ENCODE measurements at regions not wholly inside any gene's neighbourhood (a gene's known extent, or its start where the extent isn't known, plus 50 kb on each side); places are given as distances from the start of the nearest gene placed in this dataset.

GRCh38 chr7:121798896-121799295 is 74.1 kb upstream of the PTPRZ1 start:
- POLR2A ChIA-PET: no interaction called here
- DNase-seq (ENCODE audit: low read depth in 1 of 2, low spot score in 1 of 2) (no peak), ATAC-seq (no peak), FAIRE-seq (no peak)
- WGBS (ENCODE audit: missing lambda C conversion rate): 91% methylated on average over 1 of the region's 1 CpG
- TF ChIP-seq ESRRA (IDR thresholded peaks at IDR 0.05; ENCODE audit: borderline replicate concordance, low read length) (no peak), HMGXB4 (CRISPR knock-in tag; IDR thresholded peaks at IDR 0.05; ENCODE audit: borderline replicate concordance) (no peak), EHMT2 (IDR thresholded peaks at IDR 0.05; ENCODE audit: low read depth) (no peak), ZNF302 (CRISPR knock-in tag; IDR thresholded peaks at IDR 0.05) (no peak), TP53 (CRISPR knock-in tag; IDR thresholded peaks at IDR 0.05) (no peak), EHF (CRISPR knock-in tag; IDR thresholded peaks at IDR 0.05) (no peak), ELK1 (IDR thresholded peaks at IDR 0.05; ENCODE audit: low read depth, low read length) (no peak), USF2 (IDR thresholded peaks at IDR 0.05) (no peak), MAFK (IDR thresholded peaks at IDR 0.05; ENCODE audit: partially characterized antibody) (no peak), CHD4 (IDR thresholded peaks at IDR 0.05; ENCODE audit: borderline replicate concordance) (no peak), ZC3H11A (IDR thresholded peaks at IDR 0.05) (no peak)
- CTCF ChIA-PET: interaction anchor here (0.6 kb wide), 1 partner anchor 680 kb away, joined by 3 read pairs; no protein-coding TSS in a partner anchor
- no peak overlapping the region for H3K4me3 ChIP-seq
- H3K4me2 ChIP-seq: no peak overlapping the region
- no peaks in the 10 kb centered on the region for H3K9me3 ChIP-seq
- no peak overlapping the region for H3K27ac ChIP-seq
- H3K4me1 ChIP-seq: no peaks in the 10 kb centered on the region

GRCh38 chr7:121798453-121798840 is 74.5 kb upstream of the PTPRZ1 start:
- H3K9me3 ChIP-seq: no peaks in the 10 kb centered on the region
- ChIA-PET CTCF (no interaction called here), POLR2A (no interaction called here)
- FAIRE-seq: no peak
- H3K4me3 ChIP-seq: no peak overlapping the region
- H3K4me1 ChIP-seq: no peaks in the 10 kb centered on the region
- no peak for ATAC-seq
- TF ChIP-seq E2F6 (IDR thresholded peaks at IDR 0.05; ENCODE audit: borderline replicate concordance, low read depth): no peak
- TF ChIP-seq JUN (IDR thresholded peaks at IDR 0.05): no peak
- TF ChIP-seq BHLHE40 (IDR thresholded peaks at IDR 0.05; ENCODE audit: low read depth, low read length): no peak
- no peak for TF ChIP-seq CEBPB (IDR thresholded peaks at IDR 0.05)
- no peak for TF ChIP-seq EHMT2 (IDR thresholded peaks at IDR 0.05; ENCODE audit: low read depth)
- no peak for TF ChIP-seq MAX (IDR thresholded peaks at IDR 0.05)
- no peak for TF ChIP-seq MYC (IDR thresholded peaks at IDR 0.05; ENCODE audit: borderline replicate concordance, low read length)
- no peak for TF ChIP-seq FOSL2 (IDR thresholded peaks at IDR 0.05)
- TF ChIP-seq FOSL2 (CRISPR knock-in tag; IDR thresholded peaks at IDR 0.05): no peak
- no peak for TF ChIP-seq EHF (CRISPR knock-in tag; IDR thresholded peaks at IDR 0.05)
- TF ChIP-seq MAZ (IDR thresholded peaks at IDR 0.05; ENCODE audit: borderline replicate concordance, low read depth, low read length): no peak
- no peak for TF ChIP-seq CHD4 (IDR thresholded peaks at IDR 0.05; ENCODE audit: borderline replicate concordance)
- TF ChIP-seq FOSB (CRISPR knock-in tag; IDR thresholded peaks at IDR 0.05): no peak
- no peak for TF ChIP-seq HEYL (CRISPR knock-in tag; IDR thresholded peaks at IDR 0.05)
- no peak for TF ChIP-seq POLR2AphosphoS2 (conservative IDR thresholded peaks at IDR 0.05; ENCODE audit: low read length)
- TF ChIP-seq NR3C1 (IDR thresholded peaks at IDR 0.05): no peak
- TF ChIP-seq PBX3 (IDR thresholded peaks at IDR 0.05): no peak
- TF ChIP-seq FOXS1 (CRISPR knock-in tag; IDR thresholded peaks at IDR 0.05): no peak
- H3K4me2 ChIP-seq: no peak overlapping the region
- no peak overlapping the region for H3K27ac ChIP-seq
- WGBS (ENCODE audit: missing lambda C conversion rate): 26% methylated on average over 2 of the region's 2 CpGs
- DNase-seq (ENCODE audit: low read depth in 1 of 2, low spot score in 1 of 2): no peak
